ENCODE measurements at regions not wholly inside any gene's neighbourhood (a gene's known extent, or its start where the extent isn't known, plus 50 kb on each side); places are given as distances from the start of the nearest gene placed in this dataset.

DNA sequence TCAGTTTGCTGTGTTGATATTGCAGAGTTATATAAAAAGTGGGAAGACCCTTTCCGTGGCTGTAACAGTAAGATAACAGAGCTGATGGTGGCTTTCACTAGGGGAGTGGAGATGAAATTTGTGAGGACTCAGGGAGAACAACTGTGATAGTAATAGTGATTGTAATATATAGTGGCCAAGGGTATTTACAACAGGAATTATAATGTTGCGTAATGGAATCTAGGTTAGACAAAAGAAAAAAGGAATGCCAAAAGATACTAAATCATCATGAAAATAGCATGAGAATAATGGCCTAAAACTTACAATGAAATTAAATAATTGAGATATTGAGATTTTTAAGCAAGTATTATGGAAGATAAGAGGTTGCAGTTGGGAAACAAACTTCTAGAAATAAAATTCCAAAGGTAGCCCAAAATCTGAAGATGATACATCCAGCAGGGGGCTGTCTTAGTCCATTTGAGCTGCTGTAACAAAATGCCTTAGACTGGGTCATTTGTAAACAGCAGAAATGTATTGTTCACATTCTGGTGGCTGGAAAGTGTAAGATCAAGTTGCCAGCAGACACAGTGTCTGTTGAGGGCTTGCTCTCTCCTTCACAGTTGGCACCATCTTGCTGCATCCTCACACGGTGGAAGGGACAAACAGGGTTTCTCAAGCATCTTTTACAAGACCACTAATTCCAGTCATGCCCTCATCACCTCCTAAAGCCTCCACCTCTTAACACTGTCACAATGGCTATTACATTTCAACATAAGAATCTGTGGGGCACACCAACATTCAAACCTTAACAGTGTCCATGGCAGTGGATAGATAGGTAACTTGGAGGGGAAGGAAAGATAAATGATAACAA is 711.2 kb downstream of the MRPL39 start:
- DNase-seq (ENCODE audit: low read depth in 2 of 2) = no peak

DNA sequence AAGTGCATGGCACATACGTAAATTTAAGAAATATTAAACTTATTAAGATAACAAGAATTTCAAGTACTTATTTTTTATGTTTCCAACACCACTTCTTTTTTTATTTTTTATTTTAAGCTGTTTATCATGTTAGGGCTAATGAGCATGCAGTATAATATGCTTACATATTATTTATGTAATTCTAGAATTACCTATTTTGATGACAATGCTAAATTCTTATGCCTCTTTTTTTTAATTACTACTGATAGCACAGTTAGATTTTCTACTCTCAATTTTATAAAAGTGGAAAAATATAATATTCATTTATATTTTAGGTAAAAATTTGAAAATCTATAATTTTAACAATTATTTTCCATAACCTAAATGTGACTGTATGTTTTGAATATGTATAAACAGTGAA is 713.0 kb downstream of the MRPL39 start:
- DNase-seq (ENCODE audit: low read depth in 2 of 2) = no peak

DNA sequence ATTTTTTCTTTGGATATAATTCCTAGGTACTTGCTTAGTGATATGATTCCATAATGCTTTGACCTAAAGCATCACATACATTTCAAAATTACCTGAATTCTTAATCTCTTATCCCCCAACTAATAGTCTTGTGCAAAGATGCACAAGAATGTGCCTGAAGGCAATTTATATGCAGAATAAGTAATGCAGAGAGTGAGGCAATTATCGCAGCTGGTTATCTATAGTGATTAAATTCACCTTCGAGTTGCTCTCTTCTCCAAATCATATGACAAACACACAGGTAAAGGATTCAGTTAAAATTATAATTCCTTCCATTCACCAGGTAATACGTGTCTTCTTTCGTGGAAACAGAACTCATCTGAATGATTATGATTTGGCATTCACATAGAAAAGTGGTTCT is 717.3 kb downstream of the MRPL39 start:
- DNase-seq (ENCODE audit: low read depth in 2 of 2) = no peak

DNA sequence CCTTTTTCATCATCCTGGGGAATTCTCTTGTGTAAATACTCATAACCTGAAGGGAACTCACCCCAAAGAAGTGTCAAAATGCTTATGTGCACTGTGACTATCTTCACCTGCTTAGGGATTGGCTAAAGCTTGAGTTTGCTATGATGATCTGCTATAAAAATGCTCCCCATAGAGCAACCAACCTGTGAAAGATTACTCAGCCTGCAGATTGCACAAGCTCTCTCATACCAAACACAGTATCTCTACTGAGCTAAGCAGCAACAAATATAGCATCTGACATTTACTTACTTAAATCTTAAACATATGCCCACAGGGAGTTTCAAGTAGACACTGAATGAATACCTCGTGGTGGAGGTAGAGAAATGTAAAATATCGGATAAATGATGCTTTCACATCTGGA is 725.8 kb downstream of the MRPL39 start:
- no peak for DNase-seq (ENCODE audit: low read depth in 2 of 2)

DNA sequence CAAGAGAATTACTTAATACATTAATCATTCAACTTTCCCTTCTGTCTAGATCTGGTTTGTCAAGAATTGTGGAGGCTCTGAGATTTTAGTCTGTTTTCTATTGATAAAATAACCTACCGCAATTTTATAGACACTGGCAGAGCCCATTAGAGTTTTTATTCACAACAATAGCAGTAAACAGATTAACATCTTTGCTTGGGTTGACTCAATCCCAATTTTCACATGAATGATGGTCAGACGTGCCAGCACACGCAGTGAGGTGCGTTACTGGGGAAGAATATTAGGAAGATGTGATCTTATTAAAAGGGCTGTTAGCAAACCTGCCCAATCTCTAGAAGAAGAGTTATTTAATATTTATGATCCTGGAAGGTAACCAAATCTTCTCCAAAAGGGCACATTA is 736.6 kb downstream of the MRPL39 start:
- no peak for DNase-seq (ENCODE audit: low read depth in 2 of 2)

DNA sequence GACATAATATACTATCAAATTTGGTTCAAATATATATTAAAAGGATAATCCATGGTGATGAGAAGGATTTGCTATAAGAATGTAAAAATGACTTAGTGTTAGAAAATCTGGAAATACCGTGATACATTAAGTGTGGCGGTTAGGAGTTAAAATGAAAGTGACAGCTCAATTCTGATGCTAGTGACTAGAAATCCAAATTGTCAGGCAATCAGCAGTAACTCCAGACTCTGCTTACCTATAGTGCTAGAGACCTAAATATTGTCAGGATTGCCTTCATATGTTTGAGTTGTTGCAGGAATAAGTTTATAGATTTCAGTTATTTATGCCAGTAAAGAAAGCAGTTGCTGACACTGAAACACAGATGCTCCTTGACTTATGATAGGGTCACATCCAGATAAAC is 737.4 kb downstream of the MRPL39 start:
- DNase-seq (ENCODE audit: low read depth in 2 of 2) = no peak

DNA sequence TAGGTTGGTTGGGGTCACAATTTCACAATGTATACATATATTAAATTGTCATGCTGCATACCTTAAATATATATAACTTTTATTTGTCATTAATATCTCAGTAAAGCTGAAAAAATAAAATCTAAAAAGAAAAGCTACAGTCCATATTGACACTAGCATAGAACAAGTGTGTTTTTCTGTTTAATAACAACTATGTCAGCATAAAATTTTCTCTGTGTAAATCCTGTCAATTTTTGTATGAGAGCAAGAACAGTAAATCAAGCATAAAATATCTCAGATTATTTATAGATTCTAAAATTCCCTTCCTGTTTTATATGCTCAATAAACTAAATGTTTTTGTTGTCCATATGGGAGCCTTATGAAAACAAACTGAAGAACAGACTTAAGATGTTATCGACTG is 739.2 kb downstream of the MRPL39 start:
- no peak for DNase-seq (ENCODE audit: low read depth in 2 of 2)

DNA sequence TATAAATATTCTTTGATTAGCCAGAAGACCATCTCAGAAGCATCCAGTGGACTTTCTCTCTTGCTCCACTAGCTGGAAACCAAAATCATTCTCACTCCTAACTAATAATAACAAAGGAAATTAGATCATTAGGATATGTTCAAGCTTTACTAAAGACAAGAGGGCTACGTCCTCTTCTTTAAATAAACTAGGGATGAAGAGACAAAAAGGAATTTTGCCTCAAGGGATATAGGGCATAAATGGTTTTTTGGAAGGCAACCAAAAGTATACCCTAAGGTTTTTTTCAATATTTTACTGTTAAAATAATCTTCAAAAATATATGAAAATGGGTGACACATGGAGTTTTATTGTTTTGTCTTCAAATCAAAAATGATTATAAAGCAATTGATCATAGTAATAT is 745.8 kb downstream of the MRPL39 start:
- no peak for DNase-seq (ENCODE audit: low read depth in 2 of 2)

DNA sequence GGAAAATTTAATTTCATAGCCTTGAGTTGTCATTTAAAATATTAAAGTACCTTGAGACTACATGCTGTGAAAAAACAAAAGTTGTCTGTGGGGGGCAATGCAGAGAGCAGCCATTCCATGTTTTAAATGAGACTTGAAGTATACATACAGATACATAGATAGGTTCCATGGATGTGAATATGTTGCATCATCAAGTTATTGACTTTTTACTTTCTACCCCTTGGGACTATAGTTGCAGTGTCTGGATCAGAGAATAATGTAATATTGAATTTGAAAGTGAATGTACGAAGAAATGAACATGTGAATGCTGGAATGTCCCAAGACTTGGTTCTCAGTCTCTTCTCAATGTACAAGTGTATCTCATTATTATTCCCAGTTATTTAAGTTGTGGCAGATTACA is 751.0 kb downstream of the MRPL39 start:
- no peak for DNase-seq (ENCODE audit: low read depth in 2 of 2)

DNA sequence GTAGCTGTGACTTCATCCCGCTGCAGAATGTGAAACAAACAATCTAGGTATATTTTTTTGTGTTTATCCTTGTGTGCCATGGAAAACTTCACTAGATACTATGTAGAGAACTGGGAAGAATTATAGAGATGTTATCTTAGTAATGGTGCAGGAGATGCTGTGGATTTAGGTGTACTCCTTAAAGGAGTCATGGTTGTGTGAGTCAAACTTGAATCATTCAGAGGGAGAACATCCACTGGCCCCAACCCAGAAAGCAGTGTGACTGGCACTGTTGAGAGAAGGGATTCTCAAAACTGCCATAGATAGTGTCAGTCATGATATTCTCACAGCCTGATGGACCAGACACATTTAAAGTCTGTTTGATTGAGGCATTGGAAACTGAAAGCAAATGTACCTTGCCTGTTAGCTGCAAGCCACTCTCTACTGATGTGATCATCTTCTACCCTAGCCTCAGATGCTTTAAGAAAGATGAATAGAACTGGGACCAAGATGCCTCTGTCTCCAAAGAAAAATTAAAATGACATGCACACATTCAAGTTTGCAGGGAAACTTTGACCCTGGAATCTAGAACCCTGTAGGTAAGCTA is 754.6 kb downstream of the MRPL39 start:
- no peak for DNase-seq (ENCODE audit: low read depth in 2 of 2)

DNA sequence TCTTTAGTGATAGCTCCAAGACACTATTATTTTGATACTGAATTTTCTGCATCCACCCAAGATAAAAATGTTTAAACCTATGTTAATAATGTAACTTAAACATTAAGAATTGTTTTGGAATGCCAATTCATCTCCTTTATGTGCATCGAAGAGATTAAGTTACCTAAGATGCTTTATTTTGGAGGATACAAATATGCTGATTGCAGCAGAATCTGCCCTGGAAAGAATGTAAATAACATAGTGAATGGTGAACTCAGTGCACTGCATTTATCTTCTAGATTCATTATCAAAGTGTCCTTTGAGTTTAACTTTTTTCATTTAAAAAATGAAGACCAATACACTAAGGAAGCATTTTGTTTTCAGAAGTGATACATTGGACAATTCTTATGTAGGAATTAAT is 757.2 kb downstream of the MRPL39 start:
- DNase-seq (ENCODE audit: low read depth in 2 of 2) = no peak

DNA sequence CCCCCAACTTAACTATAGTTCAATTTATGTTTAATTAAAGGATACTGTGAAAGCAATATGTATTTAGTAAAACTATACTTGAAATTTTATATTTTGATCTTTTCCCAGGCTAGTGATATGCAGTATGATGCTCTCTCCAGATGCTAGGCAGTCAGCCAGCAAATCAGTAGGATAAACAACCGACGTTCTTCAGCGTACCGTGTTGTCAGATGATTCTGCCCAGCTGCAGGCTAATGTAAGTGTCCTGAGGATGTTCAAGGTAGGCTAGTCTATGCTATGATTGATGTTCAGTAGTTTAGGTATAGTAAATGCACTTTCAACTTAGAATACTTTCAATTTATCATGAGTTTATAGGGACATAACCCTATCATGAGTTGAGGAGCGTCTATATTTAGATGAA is 762.6 kb downstream of the MRPL39 start:
- DNase-seq (ENCODE audit: low read depth in 2 of 2) = no peak

DNA sequence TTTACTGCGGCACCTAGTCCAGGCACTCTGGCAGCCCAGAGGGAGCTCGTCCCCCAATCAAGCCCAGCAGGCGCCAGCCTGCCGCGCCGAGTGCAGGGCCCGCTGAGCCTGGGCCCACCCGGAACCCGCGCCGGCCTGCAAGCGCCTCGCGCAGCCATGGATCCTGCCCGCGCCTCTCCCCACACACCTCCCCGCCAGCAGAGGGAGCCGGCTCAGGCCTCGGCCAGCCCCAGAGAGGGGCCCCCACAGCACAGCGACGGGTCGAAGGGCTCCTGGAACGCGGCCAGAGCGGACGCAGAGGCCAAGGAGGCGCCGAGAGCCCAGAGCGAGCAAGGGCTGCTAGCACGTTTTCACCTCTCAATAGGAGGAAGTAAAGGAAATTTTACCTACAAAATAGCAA is 767.0 kb downstream of the MRPL39 start:
- DNase-seq (ENCODE audit: low read depth in 2 of 2) = no peak

DNA sequence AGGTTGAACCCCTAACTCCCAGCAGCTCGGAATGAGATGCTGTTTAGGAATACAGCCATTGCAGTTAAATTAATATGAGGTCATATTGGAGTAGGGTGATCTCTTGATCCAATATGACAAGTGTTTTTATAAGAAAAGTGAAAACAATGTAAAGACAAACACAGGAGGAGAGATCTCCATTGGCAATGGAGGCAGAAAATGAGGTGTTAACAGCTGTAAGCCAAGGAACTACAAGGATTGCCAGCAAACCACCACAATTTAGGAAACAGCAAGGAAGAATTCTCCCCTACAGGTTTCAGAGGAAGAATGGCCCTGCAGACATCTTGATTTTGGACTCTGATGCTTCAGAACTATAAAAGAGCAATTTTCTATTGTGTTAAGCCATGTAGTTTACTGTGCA is 774.3 kb downstream of the MRPL39 start:
- no peak for DNase-seq (ENCODE audit: low read depth in 2 of 2)

DNA sequence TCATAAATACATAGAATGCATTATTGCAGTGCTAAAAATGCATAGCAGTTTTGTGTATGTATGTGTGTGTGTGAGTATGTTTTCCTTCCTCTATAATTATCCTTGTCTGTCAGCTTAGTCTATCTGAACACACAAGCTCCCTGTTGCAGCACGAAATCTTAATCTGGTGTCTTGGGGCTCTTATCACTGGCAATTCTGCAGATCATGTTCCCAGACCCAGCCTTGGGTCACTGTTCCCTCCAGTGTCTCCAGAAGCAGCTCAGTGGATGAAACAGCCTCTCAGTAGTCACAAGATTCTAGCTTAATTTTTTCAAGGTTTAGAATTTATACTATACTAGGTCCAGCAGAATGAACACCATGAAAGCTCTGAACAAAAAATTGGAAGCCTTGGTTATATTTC is 777.9 kb downstream of the MRPL39 start:
- DNase-seq (ENCODE audit: low read depth in 2 of 2) = no peak

DNA sequence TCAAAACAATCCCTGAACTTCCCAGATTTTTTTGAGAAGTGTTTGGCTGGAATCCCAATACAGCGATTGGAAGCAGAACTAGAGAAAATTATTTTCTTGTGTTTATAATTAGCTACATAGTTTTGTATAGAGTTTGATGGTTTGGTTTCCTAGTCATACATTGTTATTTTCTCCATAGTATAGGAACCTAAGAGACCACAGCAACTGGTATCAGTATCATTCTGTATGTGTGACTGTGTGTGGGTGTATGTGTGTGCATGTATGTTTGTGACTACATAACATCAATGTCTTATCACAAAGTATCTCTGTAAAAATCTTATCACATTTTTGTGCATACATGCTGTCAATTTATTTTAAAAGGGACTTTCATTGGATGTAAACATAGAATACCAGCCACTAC is 780.5 kb downstream of the MRPL39 start:
- no peak for DNase-seq (ENCODE audit: low read depth in 2 of 2)

DNA sequence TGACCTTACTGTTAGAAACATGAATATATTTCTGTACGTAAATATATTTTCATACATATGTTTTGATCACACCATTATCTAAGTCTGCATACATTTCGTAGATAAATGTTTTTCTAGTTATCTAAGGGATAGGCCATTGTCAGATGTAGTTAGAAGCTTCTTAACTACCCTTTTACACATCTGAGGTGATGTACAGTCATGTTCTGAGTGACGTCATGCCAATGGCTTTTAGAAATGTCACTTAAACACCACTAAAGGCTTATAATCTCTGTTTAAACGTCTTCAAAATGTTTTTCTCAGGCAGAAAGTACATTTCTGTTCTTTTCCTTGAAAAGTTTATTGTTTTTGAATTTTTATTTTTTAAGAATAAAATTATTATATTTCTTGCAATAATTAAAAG is 781.9 kb downstream of the MRPL39 start:
- no peak for DNase-seq (ENCODE audit: low read depth in 2 of 2)

DNA sequence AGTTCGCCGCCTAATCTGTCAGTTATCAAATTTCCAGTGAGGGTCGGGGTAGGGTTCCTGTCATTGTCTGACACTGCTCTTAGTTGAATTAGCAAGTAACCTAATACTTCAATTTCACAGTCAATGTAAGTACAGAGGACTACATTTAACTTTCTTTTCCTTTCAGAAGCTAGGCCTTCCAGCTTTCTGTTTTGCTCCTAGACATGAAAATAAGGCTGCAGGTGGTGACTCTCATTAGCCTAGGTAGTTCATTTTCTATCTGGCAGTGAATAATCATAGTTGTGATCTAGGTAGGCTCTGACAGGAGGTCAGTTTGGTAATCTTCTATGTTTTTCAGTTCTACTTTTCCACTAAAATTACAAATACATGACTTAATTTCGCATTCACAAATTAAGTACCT is 783.1 kb downstream of the MRPL39 start:
- DNase-seq (ENCODE audit: low read depth in 2 of 2) = no peak

DNA sequence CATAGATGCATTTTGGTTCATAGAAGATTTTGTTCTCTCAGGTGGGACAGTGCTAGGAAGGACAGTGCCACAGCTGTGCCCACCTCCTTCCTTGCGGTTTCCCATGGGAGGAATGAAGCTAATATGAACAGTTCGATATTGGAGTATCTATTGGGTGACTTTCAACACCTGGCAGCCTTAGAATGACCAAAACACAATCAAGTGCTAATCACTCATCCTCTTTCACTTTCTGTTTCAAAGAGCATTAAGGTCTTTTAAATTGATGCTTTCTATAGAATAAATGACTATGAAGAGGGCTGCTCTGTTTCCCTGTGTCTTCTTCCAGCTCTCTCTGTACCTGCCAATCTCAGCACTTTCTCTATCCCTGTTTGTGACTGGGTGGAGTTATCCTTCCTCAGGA is 784.0 kb downstream of the MRPL39 start:
- DNase-seq (ENCODE audit: low read depth in 2 of 2) = no peak

DNA sequence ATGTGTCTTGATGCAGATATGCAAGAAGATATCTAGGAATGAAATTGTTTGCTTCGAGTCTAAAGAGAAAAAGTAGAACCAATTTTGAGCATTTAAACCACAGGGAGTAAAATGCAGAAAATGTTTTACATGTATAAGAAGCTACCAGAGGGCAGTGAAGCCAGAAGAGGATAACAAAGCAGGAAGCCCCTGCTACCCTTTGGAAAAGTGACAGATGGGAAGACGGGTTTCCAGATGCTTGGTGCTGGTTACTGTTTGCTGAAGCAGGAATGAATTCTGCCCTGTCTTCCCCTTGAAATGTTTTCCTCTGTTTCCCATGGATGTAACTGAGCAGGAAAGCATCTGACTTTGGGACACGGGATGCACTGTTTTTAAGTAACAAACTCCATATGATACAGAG is 822.2 kb downstream of the MRPL39 start:
- no peak for DNase-seq (ENCODE audit: low read depth in 2 of 2)

DNA sequence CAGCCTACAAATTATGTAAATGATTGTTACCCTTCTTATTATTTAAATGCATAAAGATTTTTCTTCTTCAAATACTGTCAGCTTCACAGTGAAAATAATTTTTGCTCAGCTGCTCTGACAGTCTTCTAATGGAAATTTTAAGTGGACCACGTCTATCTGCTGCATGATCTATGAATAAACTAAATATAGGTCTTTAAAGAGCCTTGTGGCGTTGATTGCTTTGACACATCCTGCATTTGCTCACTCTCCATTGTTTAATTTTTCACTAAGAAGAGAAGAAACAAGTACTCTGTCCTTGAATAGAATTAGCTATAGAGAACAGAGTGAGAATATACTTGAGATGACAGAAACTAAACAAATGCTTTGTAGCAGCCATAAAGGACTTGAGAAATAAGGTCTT is 826.1 kb downstream of the MRPL39 start:
- DNase-seq (ENCODE audit: low read depth in 2 of 2) = no peak

DNA sequence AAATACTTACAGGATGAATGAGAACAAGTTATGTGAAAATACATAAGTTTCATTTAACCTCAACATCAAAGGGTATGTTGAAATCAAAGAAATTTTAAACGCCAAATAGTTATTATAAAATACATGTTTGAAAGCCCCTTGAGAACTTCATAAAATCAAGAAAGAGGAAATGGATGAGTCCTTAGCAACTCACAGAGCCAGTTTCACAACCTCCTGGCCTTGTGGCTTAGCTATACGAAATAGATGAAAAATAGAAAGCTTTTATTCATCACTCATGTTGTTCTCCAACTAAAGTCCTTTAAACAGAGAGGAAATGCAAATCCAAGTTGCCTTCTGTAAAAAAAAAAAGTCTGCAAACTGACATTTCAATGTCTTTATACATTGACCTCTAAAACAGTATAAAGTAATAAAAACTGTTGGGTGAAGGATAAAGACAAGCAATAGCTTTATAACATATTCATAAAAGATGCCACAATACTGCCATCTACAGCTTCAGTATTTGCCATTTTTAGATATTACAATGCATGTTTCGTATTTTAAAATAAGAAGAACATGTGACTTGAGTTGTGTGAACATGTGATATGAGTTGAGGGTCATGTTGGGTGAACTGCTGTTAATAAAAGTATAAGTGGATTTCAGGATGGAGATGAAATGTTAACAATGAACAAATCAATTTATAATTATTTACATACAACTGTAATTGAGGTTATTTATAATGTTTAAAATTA is 847.8 kb downstream of the MRPL39 start:
- DNase-seq (ENCODE audit: low read depth in 2 of 2) = no peak

DNA sequence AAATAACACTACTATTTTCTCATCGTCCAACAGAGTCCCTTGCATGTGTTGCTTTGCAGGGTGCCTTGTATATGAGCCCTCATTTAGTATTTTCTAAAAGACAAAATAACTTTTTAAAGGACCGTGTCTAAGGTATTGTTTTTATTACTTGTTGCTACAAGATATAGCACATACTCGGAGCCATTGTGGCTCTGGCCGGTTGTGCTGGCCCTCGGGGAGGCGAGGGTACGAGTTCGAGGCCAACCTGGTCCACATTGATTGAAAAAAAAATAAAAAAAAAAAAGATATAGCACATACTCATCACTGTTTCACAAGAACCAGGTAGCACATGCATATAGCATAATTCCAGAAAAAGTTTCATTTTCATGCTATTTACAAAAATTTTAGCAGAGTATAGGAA is 869.2 kb downstream of the MRPL39 start:
- no peak for DNase-seq (ENCODE audit: low read depth in 2 of 2)

Measured in stimulated activated CD8-positive, alpha-beta memory T cell treated with anti-CD3 and anti-CD28 coated beads, Interleukin-15, amount 100 ng/mL, for 48 hours (primary cell).